ENCODE measurements at regions not wholly inside any gene's neighbourhood (a gene's known extent, or its start where the extent isn't known, plus 50 kb on each side); places are given as distances from the start of the nearest gene placed in this dataset.

GRCh38 chr7:41777894-41778596 is 75.2 kb upstream of the INHBA start:
- peaks cover 3% of the 10 kb centered on the region for H3K9me3 Mint-ChIP-seq (ENCODE audit: low read depth, unreplicated experiment)
- intact Hi-C loops (cut with micrococcal nuclease; ENCODE audit: unreplicated experiment): no loop called here
- no TSS peak for BruUV-seq (replicated peaks)
- H3K4me1 Mint-ChIP-seq (ENCODE audit: low read depth, unreplicated experiment): no peaks in the 10 kb centered on the region
- TF ChIP-seq CTCF (IDR thresholded peaks at IDR 0.05; ENCODE audit: unreplicated experiment): no peak
- no peaks in the 10 kb centered on the region for H3K27me3 Mint-ChIP-seq (ENCODE audit: unreplicated experiment)
- H3K27ac Mint-ChIP-seq (ENCODE audit: unreplicated experiment): no peak overlapping the region
- CTCF ChIA-PET: no interaction called here
- H3K4me3 Mint-ChIP-seq (ENCODE audit: low read depth, unreplicated experiment): no peak overlapping the region
- DNase-seq: no peak
- no peaks in the 10 kb centered on the region for H3K36me3 Mint-ChIP-seq (ENCODE audit: insufficient read depth, unreplicated experiment)

GRCh38 chr7:41774966-41775365 is 72.1 kb upstream of the INHBA start:
- H3K36me3 Mint-ChIP-seq (ENCODE audit: insufficient read depth, unreplicated experiment): no peaks in the 10 kb centered on the region
- no peaks in the 10 kb centered on the region for H3K4me1 Mint-ChIP-seq (ENCODE audit: low read depth, unreplicated experiment)
- H3K4me3 Mint-ChIP-seq (ENCODE audit: low read depth, unreplicated experiment): no peak overlapping the region
- H3K9me3 Mint-ChIP-seq (ENCODE audit: low read depth, unreplicated experiment): peaks cover 3% of the 10 kb centered on the region
- no peak overlapping the region for H3K27ac Mint-ChIP-seq (ENCODE audit: unreplicated experiment)
- CTCF ChIA-PET: no interaction called here
- BruUV-seq (replicated peaks): no TSS peak
- TF ChIP-seq CTCF (IDR thresholded peaks at IDR 0.05; ENCODE audit: unreplicated experiment): no peak
- H3K27me3 Mint-ChIP-seq (ENCODE audit: unreplicated experiment): no peaks in the 10 kb centered on the region
- no peak for DNase-seq
- intact Hi-C loops (cut with micrococcal nuclease; ENCODE audit: unreplicated experiment): no loop called here

- no peak for DNase-seq
- Mint-ChIP-seq H3K9me3 (ENCODE audit: low read depth, unreplicated experiment) (peaks cover 5% of the 10 kb centered on the region), H3K4me1 (ENCODE audit: low read depth, unreplicated experiment) (no peaks in the 10 kb centered on the region), H3K27me3 (ENCODE audit: unreplicated experiment) (no peaks in the 10 kb centered on the region), H3K36me3 (ENCODE audit: insufficient read depth, unreplicated experiment) (no peaks in the 10 kb centered on the region), H3K4me3 (ENCODE audit: low read depth, unreplicated experiment) (no peak overlapping the region), H3K27ac (ENCODE audit: unreplicated experiment) (no peak overlapping the region)
- no peak for TF ChIP-seq CTCF (IDR thresholded peaks at IDR 0.05; ENCODE audit: unreplicated experiment)
- no TSS peak for BruUV-seq (replicated peaks)
- intact Hi-C loops (cut with micrococcal nuclease; ENCODE audit: unreplicated experiment): no loop called here
- CTCF ChIA-PET: interaction anchor here (0.7 kb wide), 1 partner anchor 398 kb away, joined by 3 read pairs; no protein-coding TSS in a partner anchor
Observed at GRCh38 chr7:41773756-41774155, 70.9 kb upstream of the INHBA start.

GRCh38 chr7:41771717-41772116 is 68.8 kb upstream of the INHBA start:
- no TSS peak for BruUV-seq (replicated peaks)
- H3K9me3 Mint-ChIP-seq (ENCODE audit: low read depth, unreplicated experiment): peaks cover 2% of the 10 kb centered on the region
- H3K4me3 Mint-ChIP-seq (ENCODE audit: low read depth, unreplicated experiment): no peak overlapping the region

More at GRCh38 chr7:41771717-41772116, 68.8 kb upstream of the INHBA start:
- no peak for DNase-seq
- no peak for TF ChIP-seq CTCF (IDR thresholded peaks at IDR 0.05; ENCODE audit: unreplicated experiment)
- no peak overlapping the region for H3K27ac Mint-ChIP-seq (ENCODE audit: unreplicated experiment)
- H3K27me3 Mint-ChIP-seq (ENCODE audit: unreplicated experiment): no peaks in the 10 kb centered on the region
- no peaks in the 10 kb centered on the region for H3K36me3 Mint-ChIP-seq (ENCODE audit: insufficient read depth, unreplicated experiment)
- no peaks in the 10 kb centered on the region for H3K4me1 Mint-ChIP-seq (ENCODE audit: low read depth, unreplicated experiment)
- intact Hi-C loops (cut with micrococcal nuclease; ENCODE audit: unreplicated experiment): no loop called here
- CTCF ChIA-PET: no interaction called here

All from Calu3 (cell line).